ENCODE measurements at regions not wholly inside any gene's neighbourhood (a gene's known extent, or its start where the extent isn't known, plus 50 kb on each side); places are given as distances from the start of the nearest gene placed in this dataset.

DNA sequence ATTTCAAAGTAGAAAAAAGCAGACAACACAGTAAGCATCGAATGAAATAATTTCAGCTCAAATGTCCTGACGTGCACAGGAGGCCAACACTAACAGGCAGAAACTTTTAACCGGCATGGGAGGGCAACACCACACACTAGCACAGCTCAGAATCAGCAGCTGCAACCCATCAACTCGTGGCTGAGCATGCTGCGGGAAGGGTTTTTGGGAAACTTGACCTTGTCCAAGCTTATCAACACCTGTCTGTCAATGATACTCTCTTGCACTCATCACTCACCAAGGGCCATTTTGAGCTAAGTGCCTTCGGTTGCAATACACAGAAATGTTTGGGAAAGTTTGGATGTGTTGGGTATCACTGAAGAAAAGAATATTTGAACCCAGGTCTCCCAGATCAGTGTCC is 483.7 kb downstream of the TSHZ3 start (continued):
- TF ChIP-seq, protein P1, sequence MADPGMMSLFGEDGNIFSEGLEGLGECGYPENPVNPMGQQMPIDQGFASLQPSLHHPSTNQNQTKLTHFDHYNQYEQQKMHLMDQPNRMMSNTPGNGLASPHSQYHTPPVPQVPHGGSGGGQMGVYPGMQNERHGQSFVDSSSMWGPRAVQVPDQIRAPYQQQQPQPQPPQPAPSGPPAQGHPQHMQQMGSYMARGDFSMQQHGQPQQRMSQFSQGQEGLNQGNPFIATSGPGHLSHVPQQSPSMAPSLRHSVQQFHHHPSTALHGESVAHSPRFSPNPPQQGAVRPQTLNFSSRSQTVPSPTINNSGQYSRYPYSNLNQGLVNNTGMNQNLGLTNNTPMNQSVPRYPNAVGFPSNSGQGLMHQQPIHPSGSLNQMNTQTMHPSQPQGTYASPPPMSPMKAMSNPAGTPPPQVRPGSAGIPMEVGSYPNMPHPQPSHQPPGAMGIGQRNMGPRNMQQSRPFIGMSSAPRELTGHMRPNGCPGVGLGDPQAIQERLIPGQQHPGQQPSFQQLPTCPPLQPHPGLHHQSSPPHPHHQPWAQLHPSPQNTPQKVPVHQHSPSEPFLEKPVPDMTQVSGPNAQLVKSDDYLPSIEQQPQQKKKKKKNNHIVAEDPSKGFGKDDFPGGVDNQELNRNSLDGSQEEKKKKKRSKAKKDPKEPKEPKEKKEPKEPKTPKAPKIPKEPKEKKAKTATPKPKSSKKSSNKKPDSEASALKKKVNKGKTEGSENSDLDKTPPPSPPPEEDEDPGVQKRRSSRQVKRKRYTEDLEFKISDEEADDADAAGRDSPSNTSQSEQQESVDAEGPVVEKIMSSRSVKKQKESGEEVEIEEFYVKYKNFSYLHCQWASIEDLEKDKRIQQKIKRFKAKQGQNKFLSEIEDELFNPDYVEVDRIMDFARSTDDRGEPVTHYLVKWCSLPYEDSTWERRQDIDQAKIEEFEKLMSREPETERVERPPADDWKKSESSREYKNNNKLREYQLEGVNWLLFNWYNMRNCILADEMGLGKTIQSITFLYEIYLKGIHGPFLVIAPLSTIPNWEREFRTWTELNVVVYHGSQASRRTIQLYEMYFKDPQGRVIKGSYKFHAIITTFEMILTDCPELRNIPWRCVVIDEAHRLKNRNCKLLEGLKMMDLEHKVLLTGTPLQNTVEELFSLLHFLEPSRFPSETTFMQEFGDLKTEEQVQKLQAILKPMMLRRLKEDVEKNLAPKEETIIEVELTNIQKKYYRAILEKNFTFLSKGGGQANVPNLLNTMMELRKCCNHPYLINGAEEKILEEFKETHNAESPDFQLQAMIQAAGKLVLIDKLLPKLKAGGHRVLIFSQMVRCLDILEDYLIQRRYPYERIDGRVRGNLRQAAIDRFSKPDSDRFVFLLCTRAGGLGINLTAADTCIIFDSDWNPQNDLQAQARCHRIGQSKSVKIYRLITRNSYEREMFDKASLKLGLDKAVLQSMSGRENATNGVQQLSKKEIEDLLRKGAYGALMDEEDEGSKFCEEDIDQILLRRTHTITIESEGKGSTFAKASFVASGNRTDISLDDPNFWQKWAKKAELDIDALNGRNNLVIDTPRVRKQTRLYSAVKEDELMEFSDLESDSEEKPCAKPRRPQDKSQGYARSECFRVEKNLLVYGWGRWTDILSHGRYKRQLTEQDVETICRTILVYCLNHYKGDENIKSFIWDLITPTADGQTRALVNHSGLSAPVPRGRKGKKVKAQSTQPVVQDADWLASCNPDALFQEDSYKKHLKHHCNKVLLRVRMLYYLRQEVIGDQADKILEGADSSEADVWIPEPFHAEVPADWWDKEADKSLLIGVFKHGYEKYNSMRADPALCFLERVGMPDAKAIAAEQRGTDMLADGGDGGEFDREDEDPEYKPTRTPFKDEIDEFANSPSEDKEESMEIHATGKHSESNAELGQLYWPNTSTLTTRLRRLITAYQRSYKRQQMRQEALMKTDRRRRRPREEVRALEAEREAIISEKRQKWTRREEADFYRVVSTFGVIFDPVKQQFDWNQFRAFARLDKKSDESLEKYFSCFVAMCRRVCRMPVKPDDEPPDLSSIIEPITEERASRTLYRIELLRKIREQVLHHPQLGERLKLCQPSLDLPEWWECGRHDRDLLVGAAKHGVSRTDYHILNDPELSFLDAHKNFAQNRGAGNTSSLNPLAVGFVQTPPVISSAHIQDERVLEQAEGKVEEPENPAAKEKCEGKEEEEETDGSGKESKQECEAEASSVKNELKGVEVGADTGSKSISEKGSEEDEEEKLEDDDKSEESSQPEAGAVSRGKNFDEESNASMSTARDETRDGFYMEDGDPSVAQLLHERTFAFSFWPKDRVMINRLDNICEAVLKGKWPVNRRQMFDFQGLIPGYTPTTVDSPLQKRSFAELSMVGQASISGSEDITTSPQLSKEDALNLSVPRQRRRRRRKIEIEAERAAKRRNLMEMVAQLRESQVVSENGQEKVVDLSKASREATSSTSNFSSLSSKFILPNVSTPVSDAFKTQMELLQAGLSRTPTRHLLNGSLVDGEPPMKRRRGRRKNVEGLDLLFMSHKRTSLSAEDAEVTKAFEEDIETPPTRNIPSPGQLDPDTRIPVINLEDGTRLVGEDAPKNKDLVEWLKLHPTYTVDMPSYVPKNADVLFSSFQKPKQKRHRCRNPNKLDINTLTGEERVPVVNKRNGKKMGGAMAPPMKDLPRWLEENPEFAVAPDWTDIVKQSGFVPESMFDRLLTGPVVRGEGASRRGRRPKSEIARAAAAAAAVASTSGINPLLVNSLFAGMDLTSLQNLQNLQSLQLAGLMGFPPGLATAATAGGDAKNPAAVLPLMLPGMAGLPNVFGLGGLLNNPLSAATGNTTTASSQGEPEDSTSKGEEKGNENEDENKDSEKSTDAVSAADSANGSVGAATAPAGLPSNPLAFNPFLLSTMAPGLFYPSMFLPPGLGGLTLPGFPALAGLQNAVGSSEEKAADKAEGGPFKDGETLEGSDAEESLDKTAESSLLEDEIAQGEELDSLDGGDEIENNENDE (IDR thresholded peaks at IDR 0.05; ENCODE audit: insufficient replicate concordance, low read length) = no peak
- TF ChIP-seq YY1 (IDR thresholded peaks at IDR 0.05; ENCODE audit: low read depth, low read length) = no peak
- TF ChIP-seq, protein P2, sequence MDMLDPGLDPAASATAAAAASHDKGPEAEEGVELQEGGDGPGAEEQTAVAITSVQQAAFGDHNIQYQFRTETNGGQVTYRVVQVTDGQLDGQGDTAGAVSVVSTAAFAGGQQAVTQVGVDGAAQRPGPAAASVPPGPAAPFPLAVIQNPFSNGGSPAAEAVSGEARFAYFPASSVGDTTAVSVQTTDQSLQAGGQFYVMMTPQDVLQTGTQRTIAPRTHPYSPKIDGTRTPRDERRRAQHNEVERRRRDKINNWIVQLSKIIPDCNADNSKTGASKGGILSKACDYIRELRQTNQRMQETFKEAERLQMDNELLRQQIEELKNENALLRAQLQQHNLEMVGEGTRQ (IDR thresholded peaks at IDR 0.05; ENCODE audit: low read length) = no peak
- TF ChIP-seq EZH2 (IDR thresholded peaks at IDR 0.05; ENCODE audit: low read depth, low read length, severe bottlenecking) = no peak
- no peak for TF ChIP-seq TBP (IDR thresholded peaks at IDR 0.05; ENCODE audit: low read depth, low read length)
- TF ChIP-seq SIN3A (conservative IDR thresholded peaks at IDR 0.05 in 1 of 2, IDR thresholded peaks at IDR 0.05 in 1 of 2; ENCODE audit: low read depth in 1 of 2, low read length in 2 of 2) = no peak
